ENCODE measurements at regions not wholly inside any gene's neighbourhood (a gene's known extent, or its start where the extent isn't known, plus 50 kb on each side); places are given as distances from the start of the nearest gene placed in this dataset.

GRCh38 chr5:124527220-124527991 lies 219.0 kb downstream of the ZNF608 start:
- TF ChIP-seq CTCF (optimal IDR thresholded peaks at IDR 0.05 in 1 of 3, IDR thresholded peaks at IDR 0.05 in 1 of 3, conservative IDR thresholded peaks at IDR 0.05 in 1 of 3; ENCODE audit: extremely low read depth in 1 of 3, insufficient read depth in 2 of 3, low read length in 3 of 3) = no peak
- no peak for TF ChIP-seq EZH2 (IDR thresholded peaks at IDR 0.05; ENCODE audit: low read length)

Data from keratinocyte (primary cell).